Activated CD4-positive, alpha-beta T cell treated with anti-CD3 and anti-CD28 coated beads, Interleukin-2, amount 10 ng/mL, durations not matched to agents 24 days and 14 days (primary cell): ENCODE measurements at regions not wholly inside any gene's neighbourhood (a gene's known extent, or its start where the extent isn't known, plus 50 kb on each side); places are given as distances from the start of the nearest gene placed in this dataset.

Experiments used
- DNase-seq: peaks from one replicate; pipeline ENCODE4 v3.0.0; 2022
- H3K27ac Mint-ChIP-seq: one replicate; pipeline ENCODE4 v1.8.0; 2022; ENCODE audit warnings: mild to moderate bottlenecking, mixed read lengths
- H3K27me3 Mint-ChIP-seq: one replicate; pipeline ENCODE4 v1.8.0; 2022; ENCODE audit warnings: mixed read lengths
- H3K36me3 Mint-ChIP-seq: one replicate; pipeline ENCODE4 v1.8.0; 2022; ENCODE audit warnings: low read depth, mild to moderate bottlenecking, mixed read lengths
- H3K4me1 Mint-ChIP-seq: one replicate; pipeline ENCODE4 v1.8.0; 2021; ENCODE audit warnings: mixed read lengths
- H3K4me3 Mint-ChIP-seq: one replicate; pipeline ENCODE4 v1.8.0; 2022; ENCODE audit warnings: mild to moderate bottlenecking, moderate library complexity, mixed read lengths
- H3K9me3 Mint-ChIP-seq: one replicate; pipeline ENCODE4 v1.8.0; 2021; ENCODE audit warnings: mixed read lengths
- intact Hi-C: fragments of 100-400 bp; cut with micrococcal nuclease; formaldehyde crosslinking; loops from one replicate; pipeline ENCODE4 v1.15.1; 2023

GRCh38 chr18:10042492-10042891 lies 128.7 kb downstream of the VAPA start:
- intact Hi-C loops, result no loop called here

GRCh38 chr18:10044054-10044453 lies 130.2 kb downstream of the VAPA start:
- H3K27me3 Mint-ChIP-seq, result peaks cover 7% of the 10 kb centered on the region
- intact Hi-C loops, result no loop called here
- peaks cover 4% of the 10 kb centered on the region for H3K9me3 Mint-ChIP-seq
- no peak for DNase-seq
- H3K27ac Mint-ChIP-seq, result no peak overlapping the region
- H3K4me3 Mint-ChIP-seq, result no peak overlapping the region
- no peaks in the 10 kb centered on the region for H3K4me1 Mint-ChIP-seq
- peaks cover 1% of the 10 kb centered on the region for H3K36me3 Mint-ChIP-seq

More at GRCh38 chr18:10042492-10042891, 128.7 kb downstream of the VAPA start:
- H3K27ac Mint-ChIP-seq, result no peak overlapping the region
- peaks cover 1% of the 10 kb centered on the region for H3K36me3 Mint-ChIP-seq
- no peak for DNase-seq
- peaks cover 4% of the 10 kb centered on the region for H3K9me3 Mint-ChIP-seq
- H3K4me1 Mint-ChIP-seq, result no peaks in the 10 kb centered on the region
- H3K4me3 Mint-ChIP-seq, result no peak overlapping the region
- H3K27me3 Mint-ChIP-seq, result peaks cover 8% of the 10 kb centered on the region

GRCh38 chr18:10045296-10045891 lies 131.6 kb downstream of the VAPA start:
- no peak overlapping the region for H3K4me3 Mint-ChIP-seq
- peaks cover 9% of the 10 kb centered on the region for H3K27me3 Mint-ChIP-seq
- no peaks in the 10 kb centered on the region for H3K4me1 Mint-ChIP-seq
- H3K9me3 Mint-ChIP-seq, result peaks cover 4% of the 10 kb centered on the region
- H3K36me3 Mint-ChIP-seq, result peaks cover 1% of the 10 kb centered on the region
- no peak for DNase-seq
- H3K27ac Mint-ChIP-seq, result no peak overlapping the region
- intact Hi-C loops, result no loop called here

GRCh38 chr18:10046178-10046807 lies 132.5 kb downstream of the VAPA start:
- Mint-ChIP-seq H3K9me3 (peaks cover 4% of the 10 kb centered on the region), H3K27me3 (peaks cover 5% of the 10 kb centered on the region), H3K27ac (no peak overlapping the region), H3K4me1 (no peaks in the 10 kb centered on the region), H3K36me3 (peaks cover 1% of the 10 kb centered on the region), H3K4me3 (no peak overlapping the region)
- intact Hi-C loops, result no loop called here
- DNase-seq, result no peak

- no peaks in the 10 kb centered on the region for H3K9me3 Mint-ChIP-seq
- no peak overlapping the region for H3K27ac Mint-ChIP-seq
- no peaks in the 10 kb centered on the region for H3K36me3 Mint-ChIP-seq
- peaks cover 2% of the 10 kb centered on the region for H3K27me3 Mint-ChIP-seq
- H3K4me3 Mint-ChIP-seq, result no peak overlapping the region
- H3K4me1 Mint-ChIP-seq, result no peaks in the 10 kb centered on the region
- intact Hi-C loops, result no loop called here
- DNase-seq, result no peak
Measured at GRCh38 chr18:10047237-10047636, 133.4 kb downstream of the VAPA start.

- H3K27me3 Mint-ChIP-seq, result peaks cover 2% of the 10 kb centered on the region
- no peak for DNase-seq
- intact Hi-C loops, result no loop called here
- no peak overlapping the region for H3K27ac Mint-ChIP-seq
- H3K4me1 Mint-ChIP-seq, result no peaks in the 10 kb centered on the region
- no peaks in the 10 kb centered on the region for H3K36me3 Mint-ChIP-seq
- H3K9me3 Mint-ChIP-seq, result no peaks in the 10 kb centered on the region
- no peak overlapping the region for H3K4me3 Mint-ChIP-seq
Measured at GRCh38 chr18:10049747-10050146, 135.9 kb downstream of the VAPA start.

- Mint-ChIP-seq H3K9me3 (no peaks in the 10 kb centered on the region), H3K36me3 (no peaks in the 10 kb centered on the region)
Measured at GRCh38 chr18:10050956-10051355, 137.1 kb downstream of the VAPA start.

GRCh38 chr18:10051877-10052631 lies 138.2 kb downstream of the VAPA start:
- intact Hi-C loops, result no loop called here

More at GRCh38 chr18:10050956-10051355, 137.1 kb downstream of the VAPA start:
- intact Hi-C loops, result no loop called here
- Mint-ChIP-seq H3K4me3 (no peak overlapping the region), H3K27me3 (peaks cover 2% of the 10 kb centered on the region), H3K27ac (no peak overlapping the region), H3K4me1 (no peaks in the 10 kb centered on the region)
- DNase-seq, result no peak

GRCh38 chr18:10052871-10053270 lies 139.1 kb downstream of the VAPA start:
- H3K9me3 Mint-ChIP-seq, result no peaks in the 10 kb centered on the region
- no peak for DNase-seq
- no peak overlapping the region for H3K4me3 Mint-ChIP-seq
- peaks cover 2% of the 10 kb centered on the region for H3K27me3 Mint-ChIP-seq
- no peaks in the 10 kb centered on the region for H3K4me1 Mint-ChIP-seq
- no peaks in the 10 kb centered on the region for H3K36me3 Mint-ChIP-seq
- intact Hi-C loops, result no loop called here
- no peak overlapping the region for H3K27ac Mint-ChIP-seq

More at GRCh38 chr18:10051877-10052631, 138.2 kb downstream of the VAPA start:
- Mint-ChIP-seq H3K36me3 (no peaks in the 10 kb centered on the region), H3K9me3 (no peaks in the 10 kb centered on the region), H3K4me3 (no peak overlapping the region), H3K27me3 (peaks cover 2% of the 10 kb centered on the region), H3K27ac (no peak overlapping the region), H3K4me1 (no peaks in the 10 kb centered on the region)
- DNase-seq, result no peak

GRCh38 chr18:10053861-10054260 lies 140.0 kb downstream of the VAPA start:
- no peak for DNase-seq
- no peak overlapping the region for H3K4me3 Mint-ChIP-seq
- H3K27me3 Mint-ChIP-seq, result peaks cover 2% of the 10 kb centered on the region
- H3K36me3 Mint-ChIP-seq, result no peaks in the 10 kb centered on the region
- intact Hi-C loops, result no loop called here
- H3K9me3 Mint-ChIP-seq, result no peaks in the 10 kb centered on the region
- peaks cover 6% of the 10 kb centered on the region for H3K4me1 Mint-ChIP-seq
- H3K27ac Mint-ChIP-seq, result no peak overlapping the region

GRCh38 chr18:10054366-10054765 lies 140.6 kb downstream of the VAPA start:
- no peaks in the 10 kb centered on the region for H3K9me3 Mint-ChIP-seq
- H3K27me3 Mint-ChIP-seq, result no peaks in the 10 kb centered on the region
- H3K4me1 Mint-ChIP-seq, result peaks cover 7% of the 10 kb centered on the region
- DNase-seq, result no peak
- no peaks in the 10 kb centered on the region for H3K36me3 Mint-ChIP-seq
- H3K4me3 Mint-ChIP-seq, result no peak overlapping the region
- intact Hi-C loops, result no loop called here
- H3K27ac Mint-ChIP-seq, result no peak overlapping the region

GRCh38 chr18:10055125-10055750 lies 141.4 kb downstream of the VAPA start:
- H3K9me3 Mint-ChIP-seq, result no peaks in the 10 kb centered on the region
- no peaks in the 10 kb centered on the region for H3K36me3 Mint-ChIP-seq
- H3K4me1 Mint-ChIP-seq, result peaks cover 7% of the 10 kb centered on the region
- intact Hi-C loops, result no loop called here
- peaks cover 3% of the 10 kb centered on the region for H3K27me3 Mint-ChIP-seq
- H3K4me3 Mint-ChIP-seq, result no peak overlapping the region
- H3K27ac Mint-ChIP-seq, result no peak overlapping the region
- DNase-seq, result no peak

GRCh38 chr18:10056506-10056905 lies 142.7 kb downstream of the VAPA start:
- DNase-seq, result no peak
- Mint-ChIP-seq H3K9me3 (no peaks in the 10 kb centered on the region), H3K27me3 (peaks cover 3% of the 10 kb centered on the region), H3K4me3 (no peak overlapping the region), H3K27ac (no peak overlapping the region), H3K4me1 (peaks cover 7% of the 10 kb centered on the region), H3K36me3 (no peaks in the 10 kb centered on the region)
- intact Hi-C loops, result no loop called here

GRCh38 chr18:10057401-10057893 lies 143.6 kb downstream of the VAPA start:
- H3K36me3 Mint-ChIP-seq, result no peaks in the 10 kb centered on the region
- intact Hi-C loops, result no loop called here
- H3K4me1 Mint-ChIP-seq, result peaks cover 7% of the 10 kb centered on the region
- DNase-seq, result no peak
- H3K9me3 Mint-ChIP-seq, result no peaks in the 10 kb centered on the region
- H3K27me3 Mint-ChIP-seq, result peaks cover 10% of the 10 kb centered on the region
- no peak overlapping the region for H3K27ac Mint-ChIP-seq
- H3K4me3 Mint-ChIP-seq, result no peak overlapping the region
